ENCODE measurements at regions not wholly inside any gene's neighbourhood (a gene's known extent, or its start where the extent isn't known, plus 50 kb on each side); places are given as distances from the start of the nearest gene placed in this dataset.

DNA sequence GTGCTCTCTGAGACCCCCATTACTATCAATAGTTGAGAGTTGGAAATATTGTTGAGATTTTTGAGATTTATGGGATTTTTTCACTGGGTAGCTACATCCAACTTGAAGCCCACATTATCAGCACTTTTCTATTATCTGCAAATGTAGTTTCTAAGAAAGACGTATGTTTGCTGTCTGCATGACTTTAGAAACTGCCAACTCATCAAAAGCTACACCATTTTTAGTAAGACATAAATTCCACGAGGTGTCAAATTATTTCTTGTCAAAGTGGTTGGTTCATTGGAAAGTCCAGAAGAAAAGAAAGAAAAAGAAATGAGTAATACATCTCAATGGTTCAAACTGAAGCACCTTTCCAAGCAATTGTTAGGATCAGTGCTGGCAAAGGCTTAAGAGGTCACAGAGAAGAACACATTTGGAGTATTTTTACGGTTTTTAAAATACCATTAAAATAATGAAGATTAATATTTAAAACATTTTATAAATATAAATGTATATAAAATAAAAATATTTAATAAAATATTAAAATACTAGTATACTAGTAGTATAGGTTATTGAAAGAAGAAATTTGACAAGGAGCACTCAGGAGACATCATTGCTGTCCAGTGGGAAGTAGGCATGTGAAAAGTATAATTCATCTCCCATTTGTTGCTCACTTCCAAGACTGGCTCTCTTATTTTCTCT is 463.5 kb downstream of the TAFA4 start:
- H3K9me3 ChIP-seq (ENCODE audit: insufficient read depth in 2 of 2, low read depth in 1 of 2, low read length in 1 of 2): peaks cover 0 to 5% of the 10 kb centered on the region in 2 experiments; a peak in 1 of 4 replicates
- no peak overlapping the region for H3K9ac ChIP-seq (replicated peaks in 1 of 4; ENCODE audit: extremely low read depth in 1 of 4, low read depth in 3 of 4, low read length in 3 of 4)
- ChIA-PET CTCF (ENCODE audit: partially characterized antibody) (no interaction called here), POLR2A (ENCODE audit: partially characterized antibody) (no interaction called here)
- no peak overlapping the region for H3K23ac ChIP-seq (ENCODE audit: insufficient read length)
- no peak overlapping the region for H3K4ac ChIP-seq (replicated peaks; ENCODE audit: insufficient read length, low read depth, low read length)
- H3K4me2 ChIP-seq (ENCODE audit: insufficient read depth in 1 of 2, low read depth in 2 of 2, low read length in 2 of 2): no peak overlapping the region
- H2AFZ ChIP-seq (ENCODE audit: low read length): no peak overlapping the region
- H4K5ac ChIP-seq (ENCODE audit: insufficient read length, low read depth, low read length): no peak overlapping the region
- TF ChIP-seq MAFK (IDR thresholded peaks at IDR 0.05; ENCODE audit: low read depth, low read length): peak; percentile 65; the same call in 1 of the 2 replicates
- no peak for TF ChIP-seq KDM4A (IDR thresholded peaks at IDR 0.05; ENCODE audit: low read depth, low read length, severe bottlenecking)
- no peaks in the 10 kb centered on the region for H4K20me1 ChIP-seq (replicated peaks in 1 of 2; ENCODE audit: control insufficient read depth in 1 of 2, insufficient read depth in 2 of 2, low read length in 2 of 2)
- H2BK15ac ChIP-seq (ENCODE audit: low read length): no peak overlapping the region
- H2BK5ac ChIP-seq (ENCODE audit: low read depth, low read length): no peak overlapping the region
- WGBS, 2 experiments (ENCODE audit: extremely low coverage in 1 of 2, insufficient coverage in 1 of 2, insufficient read length in 1 of 2, insufficient replicate concordance in 2 of 2, low coverage in 1 of 2, low lambda C conversion rate in 2 of 2, missing lambda C conversion rate in 1 of 2): 88% methylated on average over 3 of the region's 3 CpGs; no CpG with 5 or more reads in 1 of the 2 experiments
- H2BK20ac ChIP-seq (ENCODE audit: low read length): no peak overlapping the region
- FAIRE-seq (no peak), DNase-seq (ENCODE audit: low read depth in 1 of 2, low spot score in 2 of 2) (no peak)
- no peak overlapping the region for H4K91ac ChIP-seq (replicated peaks; ENCODE audit: insufficient read length, low read length)
- no peak overlapping the region for H3K18ac ChIP-seq (ENCODE audit: extremely low read depth, low read length)
- H4K8ac ChIP-seq (ENCODE audit: extremely low read depth, insufficient read depth, low read length): no peak overlapping the region
- no peak overlapping the region for H3K56ac ChIP-seq (replicated peaks; ENCODE audit: insufficient read length, low read depth, low read length)
- H3K79me2 ChIP-seq (ENCODE audit: control insufficient read depth in 1 of 2, insufficient read depth in 2 of 2, low read length in 2 of 2): no peaks in the 10 kb centered on the region
- peaks cover 0 to 2% (median 0%) of the 10 kb centered on the region in 4 experiments; a peak in 1 of 7 replicates for H3K4me1 ChIP-seq (replicated peaks in 1 of 4; ENCODE audit: control insufficient read depth in 3 of 4, insufficient read depth in 4 of 4, low read length in 3 of 4)
- H3K27ac ChIP-seq (ENCODE audit: low read depth, low read length): no peak overlapping the region
- H3K4me3 ChIP-seq (ENCODE audit: extremely low read depth in 1 of 4, insufficient read depth in 2 of 4, low read depth in 3 of 4, low read length in 4 of 4): no peak overlapping the region
- no peaks in the 10 kb centered on the region for H3K79me1 ChIP-seq (ENCODE audit: low read depth, low read length)
- no peaks in the 10 kb centered on the region for H3K27me3 ChIP-seq (replicated peaks in 1 of 4; ENCODE audit: control insufficient read depth in 3 of 4, extremely low read depth in 1 of 4, insufficient read depth in 3 of 4, low read length in 3 of 4)
- H3K14ac ChIP-seq (ENCODE audit: insufficient read length): no peak overlapping the region
- no peak overlapping the region for H2BK120ac ChIP-seq (replicated peaks; ENCODE audit: low read depth, low read length)
- no peaks in the 10 kb centered on the region for H3K36me3 ChIP-seq (ENCODE audit: control insufficient read depth in 2 of 4, insufficient read depth in 4 of 4, low read length in 3 of 4)
- no peaks in the 10 kb centered on the region for H3K23me2 ChIP-seq (ENCODE audit: low read depth, low read length)
- H2AK5ac ChIP-seq (ENCODE audit: low read depth, low read length): no peak overlapping the region
- no peak overlapping the region for H2BK12ac ChIP-seq (ENCODE audit: low read depth, low read length)
